ENCODE measurements at regions not wholly inside any gene's neighbourhood (a gene's known extent, or its start where the extent isn't known, plus 50 kb on each side); places are given as distances from the start of the nearest gene placed in this dataset.

GRCh38 chr16:51222016-51222415, 70.9 kb upstream of the SALL1 start:
- ATAC-seq: no peak
- TF ChIP-seq, protein P1, sequence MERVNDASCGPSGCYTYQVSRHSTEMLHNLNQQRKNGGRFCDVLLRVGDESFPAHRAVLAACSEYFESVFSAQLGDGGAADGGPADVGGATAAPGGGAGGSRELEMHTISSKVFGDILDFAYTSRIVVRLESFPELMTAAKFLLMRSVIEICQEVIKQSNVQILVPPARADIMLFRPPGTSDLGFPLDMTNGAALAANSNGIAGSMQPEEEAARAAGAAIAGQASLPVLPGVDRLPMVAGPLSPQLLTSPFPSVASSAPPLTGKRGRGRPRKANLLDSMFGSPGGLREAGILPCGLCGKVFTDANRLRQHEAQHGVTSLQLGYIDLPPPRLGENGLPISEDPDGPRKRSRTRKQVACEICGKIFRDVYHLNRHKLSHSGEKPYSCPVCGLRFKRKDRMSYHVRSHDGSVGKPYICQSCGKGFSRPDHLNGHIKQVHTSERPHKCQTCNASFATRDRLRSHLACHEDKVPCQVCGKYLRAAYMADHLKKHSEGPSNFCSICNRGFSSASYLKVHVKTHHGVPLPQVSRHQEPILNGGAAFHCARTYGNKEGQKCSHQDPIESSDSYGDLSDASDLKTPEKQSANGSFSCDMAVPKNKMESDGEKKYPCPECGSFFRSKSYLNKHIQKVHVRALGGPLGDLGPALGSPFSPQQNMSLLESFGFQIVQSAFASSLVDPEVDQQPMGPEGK (CRISPR knock-in tag; IDR thresholded peaks at IDR 0.05; ENCODE audit: borderline replicate concordance): no peak
- no peak for TF ChIP-seq SNAI2 (CRISPR knock-in tag; IDR thresholded peaks at IDR 0.05)
- no peak for TF ChIP-seq TCF4 (CRISPR knock-in tag; IDR thresholded peaks at IDR 0.05; ENCODE audit: borderline replicate concordance)
- TF ChIP-seq CSRNP3 (CRISPR knock-in tag; IDR thresholded peaks at IDR 0.05): no peak
- no peak for TF ChIP-seq ARNTL (CRISPR knock-in tag; IDR thresholded peaks at IDR 0.05; ENCODE audit: borderline replicate concordance, low read depth)
- no peak for TF ChIP-seq CREB5 (CRISPR knock-in tag; IDR thresholded peaks at IDR 0.05; ENCODE audit: low read depth)
- no peak for TF ChIP-seq GLIS3 (CRISPR knock-in tag; IDR thresholded peaks at IDR 0.05)
- no peak for TF ChIP-seq BACH2 (CRISPR knock-in tag; IDR thresholded peaks at IDR 0.05; ENCODE audit: borderline replicate concordance)

DNA sequence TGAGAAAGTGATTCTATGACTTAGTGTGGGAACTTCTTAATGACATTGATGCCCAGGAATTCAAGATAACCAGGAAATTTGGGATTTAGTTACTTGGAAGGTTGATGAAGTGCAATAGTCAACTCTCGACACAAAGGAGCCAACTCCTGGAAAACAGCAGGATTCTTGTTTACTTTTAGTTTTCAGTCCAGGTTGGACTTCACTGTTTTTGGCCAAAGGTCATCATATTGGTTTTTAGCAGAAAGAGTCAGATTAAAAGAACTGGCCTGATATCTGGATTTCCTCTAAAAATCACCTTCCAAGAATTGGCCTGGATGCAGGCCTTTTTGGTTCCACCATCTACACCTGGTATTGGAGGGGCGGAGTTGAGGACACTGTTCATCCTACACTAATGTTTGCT, 60.1 kb upstream of the SALL1 start:
- ATAC-seq: no peak
- TF ChIP-seq ZFP30 (CRISPR knock-in tag; IDR thresholded peaks at IDR 0.05) (no peak), BACH2 (CRISPR knock-in tag; IDR thresholded peaks at IDR 0.05; ENCODE audit: borderline replicate concordance) (no peak), RARB (CRISPR knock-in tag; IDR thresholded peaks at IDR 0.05) (no peak), TCF4 (CRISPR knock-in tag; IDR thresholded peaks at IDR 0.05; ENCODE audit: borderline replicate concordance) (no peak), PPARA (CRISPR knock-in tag; IDR thresholded peaks at IDR 0.05; ENCODE audit: borderline replicate concordance) (no peak), ZNF8 (CRISPR knock-in tag; IDR thresholded peaks at IDR 0.05) (no peak), GLIS3 (CRISPR knock-in tag; IDR thresholded peaks at IDR 0.05) (no peak), ARNTL (CRISPR knock-in tag; IDR thresholded peaks at IDR 0.05; ENCODE audit: borderline replicate concordance, low read depth) (no peak), ZFP3 (CRISPR knock-in tag; IDR thresholded peaks at IDR 0.05) (no peak), CREB5 (CRISPR knock-in tag; IDR thresholded peaks at IDR 0.05; ENCODE audit: low read depth) (no peak), ESRRG (CRISPR knock-in tag; IDR thresholded peaks at IDR 0.05) (no peak), ZNF70 (CRISPR knock-in tag; IDR thresholded peaks at IDR 0.05) (no peak), ZC3H10 (CRISPR knock-in tag; IDR thresholded peaks at IDR 0.05) (no peak), OSR1 (CRISPR knock-in tag; IDR thresholded peaks at IDR 0.05) (no peak), SNAI2 (CRISPR knock-in tag; IDR thresholded peaks at IDR 0.05) (no peak), CSDC2 (CRISPR knock-in tag; IDR thresholded peaks at IDR 0.05) (no peak), ZNF565 (CRISPR knock-in tag; conservative IDR thresholded peaks at IDR 0.05; ENCODE audit: low read depth) (no peak)
- TF ChIP-seq, protein P2, sequence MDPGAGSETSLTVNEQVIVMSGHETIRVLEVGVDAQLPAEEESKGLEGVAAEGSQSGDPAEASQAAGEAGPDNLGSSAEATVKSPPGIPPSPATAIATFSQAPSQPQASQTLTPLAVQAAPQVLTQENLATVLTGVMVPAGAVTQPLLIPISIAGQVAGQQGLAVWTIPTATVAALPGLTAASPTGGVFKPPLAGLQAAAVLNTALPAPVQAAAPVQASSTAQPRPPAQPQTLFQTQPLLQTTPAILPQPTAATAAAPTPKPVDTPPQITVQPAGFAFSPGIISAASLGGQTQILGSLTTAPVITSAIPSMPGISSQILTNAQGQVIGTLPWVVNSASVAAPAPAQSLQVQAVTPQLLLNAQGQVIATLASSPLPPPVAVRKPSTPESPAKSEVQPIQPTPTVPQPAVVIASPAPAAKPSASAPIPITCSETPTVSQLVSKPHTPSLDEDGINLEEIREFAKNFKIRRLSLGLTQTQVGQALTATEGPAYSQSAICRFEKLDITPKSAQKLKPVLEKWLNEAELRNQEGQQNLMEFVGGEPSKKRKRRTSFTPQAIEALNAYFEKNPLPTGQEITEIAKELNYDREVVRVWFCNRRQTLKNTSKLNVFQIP (CRISPR knock-in tag; IDR thresholded peaks at IDR 0.05; ENCODE audit: borderline replicate concordance, low read depth): no peak
- TF ChIP-seq, protein P3, sequence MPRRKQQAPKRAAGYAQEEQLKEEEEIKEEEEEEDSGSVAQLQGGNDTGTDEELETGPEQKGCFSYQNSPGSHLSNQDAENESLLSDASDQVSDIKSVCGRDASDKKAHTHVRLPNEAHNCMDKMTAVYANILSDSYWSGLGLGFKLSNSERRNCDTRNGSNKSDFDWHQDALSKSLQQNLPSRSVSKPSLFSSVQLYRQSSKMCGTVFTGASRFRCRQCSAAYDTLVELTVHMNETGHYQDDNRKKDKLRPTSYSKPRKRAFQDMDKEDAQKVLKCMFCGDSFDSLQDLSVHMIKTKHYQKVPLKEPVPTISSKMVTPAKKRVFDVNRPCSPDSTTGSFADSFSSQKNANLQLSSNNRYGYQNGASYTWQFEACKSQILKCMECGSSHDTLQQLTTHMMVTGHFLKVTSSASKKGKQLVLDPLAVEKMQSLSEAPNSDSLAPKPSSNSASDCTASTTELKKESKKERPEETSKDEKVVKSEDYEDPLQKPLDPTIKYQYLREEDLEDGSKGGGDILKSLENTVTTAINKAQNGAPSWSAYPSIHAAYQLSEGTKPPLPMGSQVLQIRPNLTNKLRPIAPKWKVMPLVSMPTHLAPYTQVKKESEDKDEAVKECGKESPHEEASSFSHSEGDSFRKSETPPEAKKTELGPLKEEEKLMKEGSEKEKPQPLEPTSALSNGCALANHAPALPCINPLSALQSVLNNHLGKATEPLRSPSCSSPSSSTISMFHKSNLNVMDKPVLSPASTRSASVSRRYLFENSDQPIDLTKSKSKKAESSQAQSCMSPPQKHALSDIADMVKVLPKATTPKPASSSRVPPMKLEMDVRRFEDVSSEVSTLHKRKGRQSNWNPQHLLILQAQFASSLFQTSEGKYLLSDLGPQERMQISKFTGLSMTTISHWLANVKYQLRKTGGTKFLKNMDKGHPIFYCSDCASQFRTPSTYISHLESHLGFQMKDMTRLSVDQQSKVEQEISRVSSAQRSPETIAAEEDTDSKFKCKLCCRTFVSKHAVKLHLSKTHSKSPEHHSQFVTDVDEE (CRISPR knock-in tag; IDR thresholded peaks at IDR 0.05): no peak
